H1 (cell line): ENCODE measurements at regions not wholly inside any gene's neighbourhood (a gene's known extent, or its start where the extent isn't known, plus 50 kb on each side); places are given as distances from the start of the nearest gene placed in this dataset.

Experiments
- CTCF ChIA-PET: fragments of 300-600 bp; sonication (Branson Sonifier 250); formaldehyde crosslinking; loops from one replicate; lab custom pipeline; 2021; ENCODE audit not compliant: partially characterized antibody; lab: Charles Lee
- POLR2A ChIA-PET: fragments of 300-600 bp; sonication (Branson Sonifier 250); formaldehyde crosslinking; loops from one replicate; lab custom pipeline; 2021; ENCODE audit warnings: inconsistent platforms; ENCODE audit not compliant: partially characterized antibody; lab: Charles Lee
- DNase-seq, 2 experiments: peaks; one replicate each; pipeline versions ENCODE4 v3.0.0 to v3.0.0-alpha.2; 2010 to 2022; ENCODE audit warnings: low spot score in 2 of 2, low read depth in 1 of 2, mixed read lengths in 1 of 2
- FAIRE-seq: peaks from 2 replicates; lab custom pipeline; 2011; peaks lifted over from hg19 to GRCh38; lab: Jason Lieb, UNC
- H2AFZ ChIP-seq: 2 replicates; pipeline ENCODE4 v1.8.1; 2012; ENCODE audit warnings: low read length, inconsistent platforms
- H2AK5ac ChIP-seq: 2 replicates; pipeline ENCODE4 v1.6.1; 2013; ENCODE audit warnings: low read depth, low read length
- H2BK120ac ChIP-seq: replicated peaks from 2 replicates; pipeline ENCODE3; 2013; ENCODE audit warnings: low read depth, low read length, inconsistent platforms
- H2BK12ac ChIP-seq: 2 replicates; pipeline ENCODE4 v1.6.1; 2013; ENCODE audit warnings: low read depth, low read length
- H2BK15ac ChIP-seq: 2 replicates; pipeline ENCODE4 v1.6.1; 2013; ENCODE audit warnings: low read length
- H2BK20ac ChIP-seq: 2 replicates; pipeline ENCODE4 v1.6.1; 2013; ENCODE audit warnings: low read length
- H2BK5ac ChIP-seq: 2 replicates; pipeline ENCODE4 v1.6.1; 2013; ENCODE audit warnings: low read depth, low read length
- H3K14ac ChIP-seq: 2 replicates; pipeline ENCODE4 v1.6.1; 2013; ENCODE audit warnings: inconsistent platforms; ENCODE audit not compliant: insufficient read length
- H3K18ac ChIP-seq: 2 replicates; pipeline ENCODE4 v1.6.1; 2013; ENCODE audit warnings: low read length; ENCODE audit errors: extremely low read depth
- H3K23ac ChIP-seq: 2 replicates; pipeline ENCODE4 v1.6.1; 2013; ENCODE audit warnings: inconsistent platforms; ENCODE audit not compliant: insufficient read length
- H3K23me2 ChIP-seq: 2 replicates; pipeline ENCODE4 v1.6.1; 2013; ENCODE audit warnings: low read depth, low read length
- H3K27ac ChIP-seq: 2 replicates; pipeline ENCODE4 v1.6.1; 2011; ENCODE audit warnings: low read depth, low read length, inconsistent platforms
- H3K27me3 ChIP-seq, 4 experiments: replicated peaks in 1 of 4; 1 replicate in 1 of 4; 2 replicates in 3 of 4; pipeline versions ENCODE4 v1.6.1 to v1.8.1; 2011 to 2013; ENCODE audit warnings: low read length in 3 of 4, mild to moderate bottlenecking in 3 of 4, inconsistent platforms in 2 of 4, mixed read lengths in 2 of 4, moderate library complexity in 1 of 4; ENCODE audit not compliant: control insufficient read depth in 3 of 4, insufficient read depth in 3 of 4; ENCODE audit errors: extremely low read depth in 1 of 4
- H3K36me3 ChIP-seq, 4 experiments: 2 replicates each; pipeline versions ENCODE4 v1.6.1 to v1.8.1; 2011 to 2013; ENCODE audit warnings: mild to moderate bottlenecking in 4 of 4, low read length in 3 of 4, moderate library complexity in 2 of 4, control low read depth in 1 of 4, inconsistent platforms in 1 of 4; ENCODE audit not compliant: insufficient read depth in 4 of 4, control insufficient read depth in 2 of 4
- H3K4ac ChIP-seq: replicated peaks from 2 replicates; pipeline ENCODE3; 2013; ENCODE audit warnings: low read length, low read depth, mixed read lengths, inconsistent platforms; ENCODE audit not compliant: insufficient read length
- H3K4me1 ChIP-seq, 4 experiments: replicated peaks in 1 of 4; 1 replicate in 1 of 4; 2 replicates in 3 of 4; pipeline versions ENCODE4 v1.6.1 to v1.8.1; 2011 to 2013; ENCODE audit warnings: low read length in 3 of 4, inconsistent platforms in 2 of 4, mixed read lengths in 1 of 4; ENCODE audit not compliant: insufficient read depth in 4 of 4, control insufficient read depth in 3 of 4
- H3K4me2 ChIP-seq, 2 experiments: 2 replicates each; pipeline versions ENCODE4 v1.6.1 to v1.8.1; 2011 to 2013; ENCODE audit warnings: low read depth in 2 of 2, low read length in 2 of 2, control low read depth in 1 of 2, inconsistent platforms in 1 of 2, mild to moderate bottlenecking in 1 of 2; ENCODE audit not compliant: insufficient read depth in 1 of 2
- H3K4me3 ChIP-seq, 4 experiments: fragments of 200-600, 300-600 bp in 1 of 4; sonication (generic), shearing (Covaris generic), sonication (Bioruptor Twin) in 1 of 4; 2 replicates each; pipeline versions ENCODE4 v1.5.1 to v1.8.1; 2011 to 2016; ENCODE audit warnings: low read length in 4 of 4, low read depth in 3 of 4, control low read depth in 2 of 4, inconsistent platforms in 2 of 4, mild to moderate bottlenecking in 2 of 4, mixed read lengths in 1 of 4, moderate library complexity in 1 of 4; ENCODE audit not compliant: insufficient read depth in 2 of 4; ENCODE audit errors: extremely low read depth in 1 of 4
- H3K56ac ChIP-seq: replicated peaks from 2 replicates; pipeline ENCODE3; 2013; ENCODE audit warnings: low read depth, mild to moderate bottlenecking, mixed read lengths, low read length, inconsistent platforms; ENCODE audit not compliant: insufficient read length
- H3K79me1 ChIP-seq: 2 replicates; pipeline ENCODE4 v1.6.1; 2013; ENCODE audit warnings: low read depth, low read length, control low read depth
- H3K79me2 ChIP-seq, 2 experiments: 2 replicates each; pipeline versions ENCODE4 v1.6.1 to v1.8.1; 2012 to 2013; ENCODE audit warnings: low read length in 2 of 2, mild to moderate bottlenecking in 2 of 2, inconsistent platforms in 1 of 2; ENCODE audit not compliant: insufficient read depth in 2 of 2, control insufficient read depth in 1 of 2
- H3K9ac ChIP-seq, 4 experiments: replicated peaks in 1 of 4; 1 replicate in 1 of 4; 2 replicates in 3 of 4; pipeline versions ENCODE4 v1.6.1 to v1.8.1; 2011 to 2013; ENCODE audit warnings: low read depth in 3 of 4, low read length in 3 of 4, control low read depth in 2 of 4, mild to moderate bottlenecking in 2 of 4, moderate library complexity in 2 of 4, inconsistent platforms in 1 of 4; ENCODE audit errors: extremely low read depth in 1 of 4
- H3K9me3 ChIP-seq, 2 experiments: 2 replicates each; pipeline versions ENCODE4 v1.6.1 to v1.8.1; 2012 to 2013; ENCODE audit warnings: mild to moderate bottlenecking in 2 of 2, moderate library complexity in 2 of 2, control low read depth in 1 of 2, inconsistent platforms in 1 of 2, low read depth in 1 of 2, low read length in 1 of 2, mixed read lengths in 1 of 2; ENCODE audit not compliant: insufficient read depth in 2 of 2
- H4K20me1 ChIP-seq, 2 experiments: replicated peaks in 1 of 2; 2 replicates each; pipeline versions ENCODE3 to v1.8.1; 2011 to 2013; ENCODE audit warnings: inconsistent platforms in 2 of 2, low read length in 2 of 2, mild to moderate bottlenecking in 1 of 2; ENCODE audit not compliant: insufficient read depth in 2 of 2, control insufficient read depth in 1 of 2
- H4K5ac ChIP-seq: 2 replicates; pipeline ENCODE4 v1.6.1; 2013; ENCODE audit warnings: low read length, low read depth, mixed read lengths, inconsistent platforms; ENCODE audit not compliant: insufficient read length
- H4K8ac ChIP-seq: 2 replicates; pipeline ENCODE4 v1.8.0; 2013; ENCODE audit warnings: mild to moderate bottlenecking, moderate library complexity, low read length, inconsistent platforms; ENCODE audit not compliant: insufficient read depth; ENCODE audit errors: extremely low read depth
- H4K91ac ChIP-seq: replicated peaks from 2 replicates; pipeline ENCODE3; 2013; ENCODE audit warnings: low read length, mixed read lengths, inconsistent platforms; ENCODE audit not compliant: insufficient read length
- ASH2L ChIP-seq: fragments of 200-600, 300-600 bp; sonication (generic); IDR thresholded peaks from one replicate; pipeline ENCODE4 v1.7.1; 2017; ENCODE audit warnings: low read length
- ATF3 ChIP-seq: IDR thresholded peaks from 2 replicates; pipeline ENCODE4 v1.6.1; 2011; ENCODE audit warnings: low read depth, mild to moderate bottlenecking, low read length; ENCODE audit not compliant: insufficient read depth
- BACH1 ChIP-seq: IDR thresholded peaks from 2 replicates; pipeline ENCODE4 v1.6.1; 2012; ENCODE audit warnings: low read length, improper control_type of control experiment
- EZH2 ChIP-seq: fragments of 200-600 bp; sonication (generic); IDR thresholded peaks from 2 replicates; pipeline ENCODE4 v1.7.1; 2012; ENCODE audit warnings: low read depth, mild to moderate bottlenecking, moderate library complexity, low read length, inconsistent platforms; ENCODE audit not compliant: severe bottlenecking
- GABPA ChIP-seq: IDR thresholded peaks from 2 replicates; pipeline ENCODE4 v1.6.1; 2011; ENCODE audit warnings: mild to moderate bottlenecking, low read length, moderate library complexity, borderline replicate concordance; ENCODE audit not compliant: insufficient read depth
- JUN ChIP-seq: IDR thresholded peaks from 2 replicates; pipeline ENCODE4 v1.6.1; 2011; ENCODE audit warnings: low read depth, mild to moderate bottlenecking, improper control_type of control experiment, low read length
- KDM1A ChIP-seq: fragments of 200-600, 300-600 bp; sonication (generic); IDR thresholded peaks from 2 replicates; pipeline ENCODE4 v1.7.1; 2016; ENCODE audit warnings: mild to moderate bottlenecking, low read length, borderline replicate concordance
- MAX ChIP-seq: IDR thresholded peaks from 2 replicates; pipeline ENCODE4 v1.6.1; 2012; ENCODE audit warnings: inconsistent platforms
- NRF1 ChIP-seq: IDR thresholded peaks from 2 replicates; pipeline ENCODE4 v1.6.1; 2011; ENCODE audit warnings: mild to moderate bottlenecking, low read depth, low read length, improper control_type of control experiment
- PHF8 ChIP-seq: fragments of 200-600 bp; sonication (generic); conservative IDR thresholded peaks from 2 replicates; pipeline ENCODE4 v1.7.1; 2012; ENCODE audit warnings: low read depth, mild to moderate bottlenecking, inconsistent platforms, low read length, moderate library complexity
- POLR2AphosphoS5 ChIP-seq: IDR thresholded peaks from 2 replicates; pipeline ENCODE4 v1.6.1; 2011; ENCODE audit warnings: low read depth, low read length
- POU5F1 ChIP-seq: IDR thresholded peaks from 2 replicates; pipeline ENCODE4 v1.6.1; 2011; ENCODE audit warnings: low read depth, mild to moderate bottlenecking, low read length, moderate library complexity
- SP1 ChIP-seq: IDR thresholded peaks from 2 replicates; pipeline ENCODE4 v1.6.1; 2011; ENCODE audit warnings: low read depth, low read length
- SUZ12 ChIP-seq: fragments of 200-600 bp; sonication (generic); IDR thresholded peaks from 2 replicates; pipeline ENCODE4 v1.6.1; 2012; ENCODE audit warnings: mild to moderate bottlenecking, inconsistent platforms, low read length, moderate library complexity, mixed read lengths
- TCF12 ChIP-seq: IDR thresholded peaks from 2 replicates; pipeline ENCODE4 v1.6.1; 2011; ENCODE audit warnings: low read depth, mild to moderate bottlenecking, low read length
- WGBS, 2 experiments: shearing (Covaris generic) in 1 of 2; methylation state at CpG; one replicate each; pipeline versions ENCODE4 v1.1.6 to v1.1.7; 2013 to 2015; ENCODE audit warnings: low lambda C conversion rate in 2 of 2, mixed read lengths in 2 of 2, inconsistent platforms in 1 of 2, low coverage in 1 of 2, missing lambda C conversion rate in 1 of 2; ENCODE audit not compliant: insufficient replicate concordance in 2 of 2, insufficient coverage in 1 of 2, insufficient read length in 1 of 2; ENCODE audit errors: extremely low coverage in 1 of 2, missing lambda C conversion rate in 1 of 2; 5-methylcytosine and 5-hydroxymethylcytosine counted together

GRCh38 chr21:45352621-45353139, 52.3 kb upstream of the COL18A1 start:
- H3K27ac ChIP-seq: no peak overlapping the region
- H2BK15ac ChIP-seq: no peak overlapping the region
- no peaks in the 10 kb centered on the region; a peak in 1 of 7 replicates for H3K4me1 ChIP-seq
- H4K91ac ChIP-seq: no peak overlapping the region
- no peak overlapping the region for H3K9ac ChIP-seq
- H3K56ac ChIP-seq: no peak overlapping the region
- H2BK120ac ChIP-seq: no peak overlapping the region
- H3K23ac ChIP-seq: no peak overlapping the region
- FAIRE-seq (no peak), DNase-seq (no peak)
- no peak overlapping the region for H3K14ac ChIP-seq
- POLR2A ChIA-PET: no interaction called here
- H4K5ac ChIP-seq: no peak overlapping the region
- H4K8ac ChIP-seq: no peak overlapping the region
- no peaks in the 10 kb centered on the region for H3K23me2 ChIP-seq
- H3K18ac ChIP-seq: no peak overlapping the region
- no peak overlapping the region for H3K4me3 ChIP-seq
- WGBS, 2 experiments: 94% methylated on average over 19 of the region's 26 CpGs; no CpG with 5 or more reads in 1 of the 2 experiments
- no peaks in the 10 kb centered on the region for H3K36me3 ChIP-seq
- CTCF ChIA-PET: interaction anchor here (0.6 to 1.1 kb wide), 2 partner anchors 46 to 60 kb away, joined by 4 read pairs; no protein-coding TSS in a partner anchor
- H2BK20ac ChIP-seq: no peak overlapping the region
- H3K4me2 ChIP-seq: no peak overlapping the region
- no peak overlapping the region for H2BK5ac ChIP-seq
- H3K4ac ChIP-seq: no peak overlapping the region
- no peaks in the 10 kb centered on the region for H3K79me1 ChIP-seq
- peaks cover 0 to 6% of the 10 kb centered on the region in 2 experiments for H4K20me1 ChIP-seq
- no peak overlapping the region for H2AFZ ChIP-seq
- H3K27me3 ChIP-seq: no peaks in the 10 kb centered on the region
- no peak overlapping the region for H2AK5ac ChIP-seq
- no peaks in the 10 kb centered on the region for H3K79me2 ChIP-seq
- no peak overlapping the region for H2BK12ac ChIP-seq
- H3K9me3 ChIP-seq: no peaks in the 10 kb centered on the region
- no peak for TF ChIP-seq PHF8
- TF ChIP-seq GABPA: no peak
- TF ChIP-seq JUN: no peak
- TF ChIP-seq SP1: no peak
- TF ChIP-seq KDM1A: no peak
- TF ChIP-seq BACH1: no peak
- no peak for TF ChIP-seq NRF1
- no peak for TF ChIP-seq SUZ12
- TF ChIP-seq TCF12: no peak
- no peak for TF ChIP-seq ATF3
- TF ChIP-seq MAX: no peak
- TF ChIP-seq EZH2: no peak
- TF ChIP-seq ASH2L: no peak
- no peak for TF ChIP-seq POU5F1
- no peak for TF ChIP-seq POLR2AphosphoS5
